ENCODE measurements at regions not wholly inside any gene's neighbourhood (a gene's known extent, or its start where the extent isn't known, plus 50 kb on each side); places are given as distances from the start of the nearest gene placed in this dataset.

DNA sequence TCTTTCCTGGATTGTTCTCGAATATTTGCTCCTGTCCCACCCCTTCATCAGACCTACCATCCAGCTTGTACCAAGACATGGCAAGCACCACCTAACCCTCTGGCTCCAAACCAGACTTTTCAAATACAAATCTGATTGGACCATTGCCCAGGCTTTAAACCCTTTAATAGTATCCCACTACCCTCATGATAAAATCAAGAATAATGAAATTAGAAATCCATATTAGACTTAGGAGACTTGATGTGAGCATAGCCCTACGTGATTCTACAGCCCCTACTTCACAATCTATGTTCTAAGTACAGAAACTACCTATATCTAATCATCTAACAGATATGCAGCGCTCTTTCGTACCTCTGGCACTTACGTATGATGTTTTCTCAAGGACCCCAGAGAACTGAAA lies 375.2 kb upstream of the CPEB2 start:
- Histone ChIP-seq H3K4me2 (ENCODE audit: low read depth, low read length) (no peak overlapping the region), H3K4me3 (ENCODE audit: low read length) (no peak overlapping the region), H3F3A (ENCODE audit: insufficient read depth, low read length) (no peaks in the 10 kb centered on the region), H3K27me3 (replicated peaks; ENCODE audit: insufficient read depth, low read length) (no peaks in the 10 kb centered on the region), H4K20me1 (ENCODE audit: insufficient read depth, low read length) (no peaks in the 10 kb centered on the region), H3K9ac (ENCODE audit: low read length) (no peak overlapping the region), H3K27ac (ENCODE audit: low read length) (no peak overlapping the region), H2AFZ (ENCODE audit: low read length) (no peak overlapping the region), H3K36me3 (replicated peaks; ENCODE audit: insufficient read depth, low read length) (no peaks in the 10 kb centered on the region), H3K9me2 (replicated peaks; ENCODE audit: insufficient read depth, low read length) (no peaks in the 10 kb centered on the region), H3K9me3 (replicated peaks; ENCODE audit: insufficient read depth, low read length) (no peaks in the 10 kb centered on the region), H3K79me2 (ENCODE audit: low read length) (no peaks in the 10 kb centered on the region), H3K4me1 (ENCODE audit: low read length) (no peaks in the 10 kb centered on the region)
- TF ChIP-seq EZH2 (optimal IDR thresholded peaks at IDR 0.05; ENCODE audit: low read depth, low read length) (no peak), EZH2phosphoT487 (IDR thresholded peaks at IDR 0.05; ENCODE audit: low read length) (no peak)
- TF ChIP-seq, protein P1, sequence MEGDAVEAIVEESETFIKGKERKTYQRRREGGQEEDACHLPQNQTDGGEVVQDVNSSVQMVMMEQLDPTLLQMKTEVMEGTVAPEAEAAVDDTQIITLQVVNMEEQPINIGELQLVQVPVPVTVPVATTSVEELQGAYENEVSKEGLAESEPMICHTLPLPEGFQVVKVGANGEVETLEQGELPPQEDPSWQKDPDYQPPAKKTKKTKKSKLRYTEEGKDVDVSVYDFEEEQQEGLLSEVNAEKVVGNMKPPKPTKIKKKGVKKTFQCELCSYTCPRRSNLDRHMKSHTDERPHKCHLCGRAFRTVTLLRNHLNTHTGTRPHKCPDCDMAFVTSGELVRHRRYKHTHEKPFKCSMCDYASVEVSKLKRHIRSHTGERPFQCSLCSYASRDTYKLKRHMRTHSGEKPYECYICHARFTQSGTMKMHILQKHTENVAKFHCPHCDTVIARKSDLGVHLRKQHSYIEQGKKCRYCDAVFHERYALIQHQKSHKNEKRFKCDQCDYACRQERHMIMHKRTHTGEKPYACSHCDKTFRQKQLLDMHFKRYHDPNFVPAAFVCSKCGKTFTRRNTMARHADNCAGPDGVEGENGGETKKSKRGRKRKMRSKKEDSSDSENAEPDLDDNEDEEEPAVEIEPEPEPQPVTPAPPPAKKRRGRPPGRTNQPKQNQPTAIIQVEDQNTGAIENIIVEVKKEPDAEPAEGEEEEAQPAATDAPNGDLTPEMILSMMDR (IDR thresholded peaks at IDR 0.05; ENCODE audit: low read length): no peak
- DNase-seq: no peak

DNA sequence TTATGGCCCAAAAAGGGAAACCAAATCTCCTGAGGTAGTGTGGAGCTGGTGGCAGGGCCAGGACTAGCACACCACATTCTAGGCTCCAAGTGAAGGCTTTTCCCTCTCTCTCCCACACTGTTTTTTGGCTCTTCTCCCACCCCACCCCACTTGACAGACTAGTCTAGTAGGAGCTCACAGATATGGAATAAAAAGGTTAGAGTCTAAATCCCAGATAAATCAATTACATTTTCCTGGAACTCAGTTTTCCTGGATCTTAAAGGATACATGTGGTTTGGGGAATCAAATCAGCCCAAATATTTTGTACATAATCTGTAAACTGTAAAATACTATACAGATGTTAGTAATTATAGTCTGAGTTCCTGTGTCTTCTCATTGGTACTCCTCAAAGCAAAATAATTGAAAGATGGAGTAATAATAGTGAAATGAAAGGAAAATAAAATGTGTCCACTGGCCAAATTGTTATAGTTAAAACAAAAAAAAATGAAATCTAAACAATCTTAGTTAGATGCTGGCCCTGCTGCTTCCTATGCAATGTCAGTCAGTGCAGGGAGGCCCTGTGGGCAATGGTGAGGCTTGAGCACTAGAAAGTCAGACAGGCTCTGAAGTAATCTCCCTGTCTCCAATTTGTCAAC lies 370.4 kb upstream of the CPEB2 start:
- H3K9me3 ChIP-seq (replicated peaks; ENCODE audit: insufficient read depth, low read length): no peaks in the 10 kb centered on the region
- no peak for DNase-seq
- H3K27ac ChIP-seq (ENCODE audit: low read length): no peak overlapping the region
- H3K4me2 ChIP-seq (ENCODE audit: low read depth, low read length): no peak overlapping the region
- no peak for TF ChIP-seq EZH2phosphoT487 (IDR thresholded peaks at IDR 0.05; ENCODE audit: low read length)
- TF ChIP-seq, protein P1 (IDR thresholded peaks at IDR 0.05; ENCODE audit: low read length): no peak
- TF ChIP-seq EZH2 (optimal IDR thresholded peaks at IDR 0.05; ENCODE audit: low read depth, low read length): no peak
- H3K9ac ChIP-seq (ENCODE audit: low read length): no peak overlapping the region
- H3K9me2 ChIP-seq (replicated peaks; ENCODE audit: insufficient read depth, low read length): no peaks in the 10 kb centered on the region
- no peaks in the 10 kb centered on the region for H4K20me1 ChIP-seq (ENCODE audit: insufficient read depth, low read length)
- no peak overlapping the region for H2AFZ ChIP-seq (ENCODE audit: low read length)
- no peaks in the 10 kb centered on the region for H3K36me3 ChIP-seq (replicated peaks; ENCODE audit: insufficient read depth, low read length)
- H3K4me1 ChIP-seq (ENCODE audit: low read length): no peaks in the 10 kb centered on the region
- H3F3A ChIP-seq (ENCODE audit: insufficient read depth, low read length): no peaks in the 10 kb centered on the region
- no peaks in the 10 kb centered on the region for H3K27me3 ChIP-seq (replicated peaks; ENCODE audit: insufficient read depth, low read length)
- H3K4me3 ChIP-seq (ENCODE audit: low read length): no peak overlapping the region
- H3K79me2 ChIP-seq (ENCODE audit: low read length): no peaks in the 10 kb centered on the region

GRCh38 chr4:14636563-14636962 lies 365.7 kb upstream of the CPEB2 start:
- Histone ChIP-seq H3K4me2 (ENCODE audit: low read depth, low read length) (no peak overlapping the region), H3K4me3 (ENCODE audit: low read length) (no peak overlapping the region), H3K79me2 (ENCODE audit: low read length) (no peaks in the 10 kb centered on the region), H3K27me3 (replicated peaks; ENCODE audit: insufficient read depth, low read length) (no peaks in the 10 kb centered on the region), H3K36me3 (replicated peaks; ENCODE audit: insufficient read depth, low read length) (no peaks in the 10 kb centered on the region), H4K20me1 (ENCODE audit: insufficient read depth, low read length) (no peaks in the 10 kb centered on the region), H3F3A (ENCODE audit: insufficient read depth, low read length) (no peaks in the 10 kb centered on the region), H3K27ac (ENCODE audit: low read length) (no peak overlapping the region), H3K9ac (ENCODE audit: low read length) (no peak overlapping the region), H3K9me3 (replicated peaks; ENCODE audit: insufficient read depth, low read length) (no peaks in the 10 kb centered on the region), H3K9me2 (replicated peaks; ENCODE audit: insufficient read depth, low read length) (no peaks in the 10 kb centered on the region), H2AFZ (ENCODE audit: low read length) (no peak overlapping the region), H3K4me1 (ENCODE audit: low read length) (no peaks in the 10 kb centered on the region)
- TF ChIP-seq, protein P1 (IDR thresholded peaks at IDR 0.05; ENCODE audit: low read length): no peak
- no peak for DNase-seq

Data from MM.1S (cell line).